Lower leg skin (tissue), 4 donors: ENCODE measurements at regions not wholly inside any gene's neighbourhood (a gene's known extent, or its start where the extent isn't known, plus 50 kb on each side); places are given as distances from the start of the nearest gene placed in this dataset.

Experiments used
- DNase-seq, 2 donors: peaks; one replicate each; pipeline ENCODE4 v3.0.0-alpha.2; 2019; ENCODE audit warnings: low spot score in 2 of 2
- H3K4me3 ChIP-seq: fragments of 200-600 bp; sonication (generic); 2 replicates; pipeline ENCODE4 v1.5.1; 2017; ENCODE audit warnings: mild to moderate bottlenecking, low read depth; ENCODE audit not compliant: poor library complexity, severe bottlenecking
- CTCF ChIP-seq, 3 donors: fragments of 450-650 bp; IDR thresholded peaks; one replicate each; pipeline ENCODE4 v1.5.1; 2016; ENCODE audit warnings: antibody characterized with exemption in 3 of 3, mild to moderate bottlenecking in 3 of 3, moderate library complexity in 2 of 3
- POLR2A ChIP-seq, 2 donors: fragments of 450-650 bp; IDR thresholded peaks; one replicate each; pipeline ENCODE4 v1.6.1; 2016 to 2017; ENCODE audit warnings: antibody characterized with exemption in 2 of 2, mild to moderate bottlenecking in 1 of 2, moderate library complexity in 1 of 2
- WGBS, 2 donors: methylation state at CpG; one replicate each; pipeline ENCODE4 v1.1.5; 2018; 5-methylcytosine and 5-hydroxymethylcytosine counted together
- intact Hi-C: fragments of 100-400 bp; cut with DNase I; formaldehyde crosslinking; loops from one replicate; pipeline ENCODE4 v1.15.0; 2023; ENCODE audit warnings: low total_unique reads

GRCh38 chr4:166491635-166492034, 618.6 kb downstream of the TLL1 start:
- DNase-seq, result no peak
- intact Hi-C loops, result no loop called here
- TF ChIP-seq CTCF (IDR thresholded peaks at IDR 0.05), result no peak
- no peak for TF ChIP-seq POLR2A (IDR thresholded peaks at IDR 0.05)
- H3K4me3 ChIP-seq, result no peak overlapping the region
- WGBS, 2 donors, result 69 to 82% methylated on average over 1 of the region's 1 CpG

- no peak for DNase-seq
- intact Hi-C loops, result no loop called here
- H3K4me3 ChIP-seq, result no peak overlapping the region
- WGBS, 2 donors, result 34 to 43% methylated on average over 2 of the region's 2 CpGs
- TF ChIP-seq CTCF (IDR thresholded peaks at IDR 0.05), result no peak
- no peak for TF ChIP-seq POLR2A (IDR thresholded peaks at IDR 0.05)
Measured at GRCh38 chr4:166493924-166494345, 620.9 kb downstream of the TLL1 start.

GRCh38 chr4:166498546-166498945, 625.5 kb downstream of the TLL1 start:
- WGBS, 2 donors, result 71 to 75% methylated on average over 3 of the region's 3 CpGs
- intact Hi-C loops, result no loop called here
- DNase-seq, result no peak

GRCh38 chr4:166499820-166500219, 626.8 kb downstream of the TLL1 start:
- no peak for DNase-seq
- no peak overlapping the region for H3K4me3 ChIP-seq
- intact Hi-C loops, result no loop called here
- WGBS, 2 donors, result 23 to 55% methylated on average over 4 of the region's 4 CpGs
- TF ChIP-seq POLR2A (IDR thresholded peaks at IDR 0.05) (no peak), CTCF (IDR thresholded peaks at IDR 0.05) (no peak)

More at GRCh38 chr4:166498546-166498945, 625.5 kb downstream of the TLL1 start:
- TF ChIP-seq POLR2A (IDR thresholded peaks at IDR 0.05) (no peak), CTCF (IDR thresholded peaks at IDR 0.05) (no peak)
- H3K4me3 ChIP-seq, result no peak overlapping the region

GRCh38 chr4:166501941-166502382, 628.9 kb downstream of the TLL1 start:
- DNase-seq, result no peak
- intact Hi-C loops, result no loop called here
- WGBS, 2 donors, result 30 to 36% methylated on average over 13 of the region's 13 CpGs
- no peak for TF ChIP-seq CTCF (IDR thresholded peaks at IDR 0.05)
- TF ChIP-seq POLR2A (IDR thresholded peaks at IDR 0.05), result no peak
- no peak overlapping the region for H3K4me3 ChIP-seq

GRCh38 chr4:166502660-166503059, 629.6 kb downstream of the TLL1 start:
- WGBS, 2 donors, result 83 to 84% methylated on average over 9 of the region's 9 CpGs
- no peak for TF ChIP-seq CTCF (IDR thresholded peaks at IDR 0.05)
- no peak for TF ChIP-seq POLR2A (IDR thresholded peaks at IDR 0.05)
- DNase-seq, result no peak
- no peak overlapping the region for H3K4me3 ChIP-seq
- intact Hi-C loops, result no loop called here
